HG02763 (cell line): ENCODE measurements at regions not wholly inside any gene's neighbourhood (a gene's known extent, or its start where the extent isn't known, plus 50 kb on each side); places are given as distances from the start of the nearest gene placed in this dataset.

ENCODE experiments used
- ATAC-seq: cut with Tn5 transposase; IDR thresholded peaks from one replicate; pipeline ENCODE4 v1.9.1; 2021; ENCODE audit warnings: mild to moderate bottlenecking, moderate library complexity; ENCODE audit not compliant: unreplicated experiment

DNA sequence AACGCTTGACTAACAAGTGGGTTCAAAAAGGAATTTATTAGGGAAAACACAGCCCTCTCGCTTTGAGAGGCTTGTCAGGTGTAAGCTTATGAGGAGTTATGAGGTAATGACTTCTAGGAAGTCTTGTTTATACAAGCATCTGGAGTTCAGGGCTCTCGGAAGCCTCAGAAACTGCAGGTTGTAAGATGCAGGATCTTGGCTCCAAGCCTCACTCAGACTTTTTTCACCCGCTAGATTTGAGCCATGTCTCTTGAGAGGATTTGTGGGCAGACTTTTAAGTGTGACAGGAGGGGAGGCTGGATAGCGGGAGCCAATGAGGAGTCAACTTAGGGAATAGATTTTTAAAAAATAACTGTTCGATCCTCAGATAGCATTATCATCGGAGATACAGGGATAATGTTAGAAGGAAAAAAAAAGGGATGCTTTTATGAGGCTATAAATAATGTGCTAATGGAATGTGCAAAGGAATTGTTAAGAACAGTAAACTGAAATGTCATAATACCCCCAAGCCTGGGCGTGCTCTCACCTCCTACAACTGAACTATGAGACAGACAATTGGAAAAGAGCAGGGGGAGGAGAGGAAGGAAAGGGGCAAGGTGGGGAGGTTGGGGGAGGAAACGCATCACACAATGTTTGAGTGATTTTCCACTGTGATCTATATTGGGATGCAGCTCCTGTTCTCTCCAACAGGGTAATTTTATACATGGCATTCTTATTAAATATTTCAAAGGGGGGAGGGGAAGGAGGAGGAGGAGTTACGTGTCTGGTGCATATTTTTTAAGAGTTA, 107.4 kb upstream of the ESRRG start:
- ATAC-seq = no peak

DNA sequence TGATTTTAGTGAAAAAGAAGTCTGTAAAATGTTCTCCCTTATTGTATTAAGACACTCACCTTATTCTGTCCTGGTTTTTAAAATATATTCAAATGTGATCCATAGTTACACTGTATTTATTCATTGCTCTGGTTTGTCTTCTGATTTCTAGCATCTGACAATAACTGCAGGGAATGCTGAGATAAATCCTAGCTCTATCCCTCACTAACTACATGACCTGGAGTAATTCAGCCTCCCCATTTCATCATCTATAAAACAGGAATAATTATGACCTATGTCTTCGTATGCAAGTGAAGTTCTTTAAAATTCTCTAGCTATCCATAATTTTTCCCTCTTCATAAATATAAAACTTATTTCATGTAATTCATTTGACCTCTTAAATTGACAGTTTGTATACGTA, 104.0 kb upstream of the ESRRG start:
- no peak for ATAC-seq

DNA sequence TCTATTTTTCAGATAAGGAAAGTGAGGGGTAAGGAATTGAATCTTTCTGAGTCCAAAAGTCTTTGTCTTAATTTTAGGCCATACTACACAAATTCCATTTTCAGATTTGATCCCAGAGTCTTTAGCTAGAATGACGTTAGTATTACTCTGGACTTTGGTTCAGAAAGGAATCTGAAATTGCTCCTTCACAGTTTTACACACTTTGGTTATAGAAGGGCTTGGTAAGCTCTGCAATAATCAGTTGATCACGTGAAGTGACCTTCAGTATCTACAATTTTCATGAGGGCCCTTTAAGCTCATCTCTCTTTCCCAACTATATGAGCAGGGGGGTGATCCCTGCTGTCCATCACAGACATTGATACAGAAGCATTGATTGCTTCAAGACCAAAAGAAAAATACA, 103.4 kb upstream of the ESRRG start:
- ATAC-seq = no peak

DNA sequence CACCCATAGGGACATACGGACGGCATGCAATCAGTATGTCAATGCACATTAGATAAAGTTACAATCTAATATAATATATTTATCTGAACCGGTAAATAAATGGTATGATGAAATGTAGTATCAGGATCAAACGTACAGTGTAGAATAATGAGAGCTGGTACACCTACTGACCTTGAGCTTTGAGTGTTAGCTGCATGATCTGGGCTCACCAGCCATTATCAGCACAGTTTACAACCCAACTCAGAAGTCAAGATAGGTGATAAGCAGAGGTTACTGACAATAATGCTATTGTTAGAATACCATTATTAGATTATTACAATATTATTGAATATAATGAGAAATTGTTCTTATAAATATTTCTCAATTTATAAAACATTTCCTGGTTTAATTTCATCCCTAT, 103.0 kb upstream of the ESRRG start:
- ATAC-seq = no peak

DNA sequence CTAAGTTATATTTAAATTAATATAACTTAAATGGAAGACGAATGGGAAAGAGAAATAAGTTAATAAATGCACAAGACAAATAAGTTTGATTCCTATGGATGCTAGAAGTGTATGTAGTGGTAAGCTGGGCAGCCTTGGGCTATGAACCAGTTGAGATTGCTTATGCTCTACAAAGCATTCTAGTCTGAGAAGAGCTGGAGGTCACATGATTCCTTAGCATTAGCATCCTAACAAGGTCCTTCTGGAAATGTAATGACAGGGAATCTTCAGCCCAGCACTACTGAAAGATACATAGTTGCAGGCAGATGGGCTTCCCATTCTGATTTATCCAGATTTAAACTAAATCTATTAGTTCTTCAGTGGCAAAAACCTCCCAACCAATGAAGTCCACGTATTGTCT, 102.3 kb upstream of the ESRRG start:
- ATAC-seq = no peak

DNA sequence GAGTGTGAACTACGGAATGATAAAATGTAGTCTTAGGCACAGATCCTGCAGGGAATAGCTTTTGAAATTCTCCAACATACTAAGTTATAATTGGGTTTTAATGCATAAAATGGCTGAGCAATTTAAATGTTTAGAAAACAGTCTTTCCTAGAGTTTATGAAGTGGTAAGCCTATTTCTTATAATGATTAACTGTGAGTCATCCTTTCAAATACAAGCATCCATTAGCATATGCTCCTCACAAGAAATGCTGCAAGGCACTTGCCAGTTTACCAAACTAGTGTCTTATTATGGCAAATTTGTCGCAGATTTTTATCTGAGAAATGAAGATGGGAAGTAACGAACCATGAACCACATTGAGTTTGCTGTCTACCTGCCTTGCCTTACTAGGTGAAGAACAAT, 101.3 kb upstream of the ESRRG start:
- ATAC-seq = no peak

DNA sequence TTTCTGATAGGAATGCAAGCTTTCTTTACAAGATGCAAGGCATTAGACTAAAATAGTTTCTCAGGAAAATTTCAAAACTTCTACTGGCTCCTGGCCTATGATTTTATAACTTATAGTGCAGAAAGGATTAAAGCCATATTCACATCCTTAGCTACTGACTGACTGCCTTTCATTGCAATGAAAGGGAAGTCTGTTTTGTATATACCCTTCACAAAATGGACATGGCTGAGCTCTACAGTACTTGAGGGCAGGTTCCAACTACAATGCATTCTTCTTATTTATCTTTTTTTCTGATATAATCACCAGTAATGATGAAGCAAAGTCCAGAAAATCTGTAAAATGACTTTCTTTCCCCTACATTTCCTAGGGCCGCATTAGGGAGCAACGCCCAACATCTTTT, 100.5 kb upstream of the ESRRG start:
- ATAC-seq = no peak

DNA sequence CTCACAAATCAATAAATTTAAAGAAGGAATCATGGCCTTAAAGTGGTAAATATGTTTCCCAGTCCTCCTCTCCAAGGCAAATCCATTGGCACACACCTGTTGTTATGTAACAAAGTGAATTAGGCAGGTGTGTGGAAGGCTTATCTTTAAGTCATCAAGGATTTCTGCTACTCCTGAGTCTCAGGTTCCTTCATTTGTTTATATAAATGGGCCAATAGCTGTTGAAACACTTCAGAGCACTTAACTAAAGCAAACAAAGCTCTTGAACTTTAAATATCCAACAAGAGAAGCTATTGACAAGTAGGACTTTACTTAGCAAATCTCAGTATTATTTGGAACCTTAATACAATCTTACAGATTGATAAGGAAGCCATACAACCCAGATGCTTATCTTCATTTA, 99.3 kb upstream of the ESRRG start:
- ATAC-seq = no peak

DNA sequence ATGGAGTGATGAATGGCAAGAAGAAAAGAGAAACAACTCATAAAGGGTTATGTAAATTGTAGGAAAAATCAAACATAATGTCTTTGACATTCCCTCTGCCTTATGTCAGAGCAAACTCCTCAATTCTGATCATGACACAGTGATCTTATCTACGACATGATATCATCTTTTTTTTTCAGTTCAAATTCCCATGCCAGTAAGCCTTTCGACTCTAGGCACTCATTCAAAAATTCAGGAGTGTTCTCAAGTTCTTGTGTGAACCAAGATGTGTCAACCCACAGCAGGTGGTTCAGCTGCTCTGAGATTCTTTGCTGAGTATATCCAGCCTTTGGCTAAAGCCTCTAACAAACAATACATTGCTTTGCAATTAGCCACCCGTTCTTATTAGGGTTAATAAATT, 97.1 kb upstream of the ESRRG start:
- no peak for ATAC-seq

DNA sequence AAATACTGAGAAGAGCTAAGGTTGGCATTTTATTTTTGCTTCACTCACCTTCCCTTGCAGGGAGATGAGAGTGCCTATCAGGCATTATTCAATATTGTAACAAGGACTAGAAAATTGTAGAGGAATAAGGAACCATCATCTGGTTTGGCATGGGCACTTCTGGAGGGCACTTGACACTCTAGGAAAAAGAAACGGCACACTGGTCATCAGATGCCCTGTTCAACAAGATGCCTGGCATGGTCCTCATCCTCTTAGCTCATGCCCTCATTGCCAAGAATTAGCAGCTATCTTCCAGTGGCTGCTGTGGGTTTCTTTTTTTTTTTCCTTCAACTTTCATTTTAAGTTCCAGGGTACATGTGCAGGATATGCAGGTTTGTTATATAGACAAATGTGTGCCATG, 95.1 kb upstream of the ESRRG start:
- no peak for ATAC-seq

DNA sequence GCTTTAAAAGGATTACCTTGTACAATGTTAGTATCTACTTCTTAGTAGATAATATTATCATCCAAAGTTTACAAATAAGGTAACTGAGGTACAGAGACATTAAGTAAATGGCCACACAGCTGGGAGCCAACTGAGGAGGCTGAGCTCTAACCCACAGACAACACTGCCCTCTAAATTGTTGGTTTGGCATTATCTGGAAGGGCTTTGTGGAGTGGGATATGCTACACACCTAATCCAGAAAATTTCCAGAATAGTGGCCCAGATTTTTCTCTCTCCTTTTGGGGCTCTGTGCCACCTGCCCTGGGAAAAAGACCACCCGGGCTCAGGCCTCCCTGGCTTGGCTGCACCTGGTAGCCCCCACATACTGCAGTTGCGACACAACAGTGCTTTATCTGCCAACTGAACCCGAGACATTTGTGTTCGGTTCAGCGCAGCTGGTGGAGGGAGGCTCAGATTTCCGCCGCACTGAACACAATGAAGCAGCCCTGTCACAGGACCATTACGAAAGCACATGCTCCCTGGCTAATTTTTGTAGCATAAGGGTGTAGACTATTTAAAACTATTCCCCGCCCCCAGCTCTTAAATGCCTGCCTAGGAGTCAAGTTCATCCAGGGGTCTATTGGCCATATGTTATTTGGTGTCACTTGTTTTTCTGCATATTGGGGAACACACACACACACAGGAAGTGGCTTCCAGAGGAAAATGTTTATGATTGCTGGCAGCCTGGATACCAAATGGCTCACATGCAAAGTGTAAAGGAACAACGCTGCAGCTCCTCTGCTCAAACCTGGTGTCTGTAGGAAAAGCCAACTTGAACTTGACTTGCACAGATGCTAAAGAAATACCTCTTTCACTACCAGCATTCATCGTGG, 92.3 kb upstream of the ESRRG start:
- ATAC-seq = no peak

DNA sequence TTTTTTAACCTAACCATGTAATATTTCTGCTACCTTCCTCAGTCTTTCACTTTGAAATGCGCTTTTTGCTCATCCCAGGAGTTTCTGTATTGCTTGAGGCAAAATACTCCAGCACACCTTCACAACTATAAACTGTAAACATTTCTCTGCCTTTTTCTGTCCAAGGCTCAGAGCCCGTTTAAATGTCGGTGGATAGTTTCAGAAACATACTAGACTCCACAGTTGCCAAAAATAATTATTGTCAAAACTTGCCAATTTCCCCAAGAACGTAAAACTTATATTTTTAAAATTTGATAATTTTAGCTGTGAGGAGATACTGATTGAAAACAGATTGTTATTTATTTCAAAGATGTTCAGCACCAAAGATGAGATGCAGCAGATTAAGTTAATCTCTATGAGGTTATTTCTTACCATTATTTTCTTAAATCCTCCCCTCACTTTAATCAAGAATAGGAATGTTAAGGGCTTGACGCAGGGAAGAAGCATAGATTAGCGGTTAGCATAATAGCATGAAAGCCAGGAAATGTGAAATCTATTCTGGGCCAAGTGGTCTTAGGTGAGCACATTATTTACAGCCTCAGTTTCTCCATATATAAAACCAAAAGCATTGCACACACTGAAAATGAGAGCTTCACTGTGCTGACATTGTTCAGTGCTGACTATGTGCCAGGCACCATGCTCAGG, 91.5 kb upstream of the ESRRG start:
- no peak for ATAC-seq

DNA sequence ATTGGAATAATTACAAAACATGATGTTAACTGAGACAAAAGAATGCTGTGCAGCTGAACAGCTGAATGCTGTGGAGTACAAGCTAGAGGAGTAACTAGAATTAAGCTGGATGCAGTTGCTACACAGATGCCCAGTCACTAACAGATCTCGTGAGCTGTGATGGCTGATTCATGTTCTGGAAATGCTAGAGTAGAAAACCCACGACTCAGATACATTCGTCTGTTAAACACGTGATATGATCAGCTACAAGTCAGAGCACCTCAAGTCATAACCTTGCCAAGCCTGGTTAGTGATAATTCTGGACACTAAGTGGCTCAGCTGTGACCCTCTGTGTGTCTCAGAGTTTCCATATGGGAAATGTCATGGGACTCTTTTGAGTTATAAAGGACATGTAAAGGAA, 89.7 kb upstream of the ESRRG start:
- ATAC-seq = no peak

DNA sequence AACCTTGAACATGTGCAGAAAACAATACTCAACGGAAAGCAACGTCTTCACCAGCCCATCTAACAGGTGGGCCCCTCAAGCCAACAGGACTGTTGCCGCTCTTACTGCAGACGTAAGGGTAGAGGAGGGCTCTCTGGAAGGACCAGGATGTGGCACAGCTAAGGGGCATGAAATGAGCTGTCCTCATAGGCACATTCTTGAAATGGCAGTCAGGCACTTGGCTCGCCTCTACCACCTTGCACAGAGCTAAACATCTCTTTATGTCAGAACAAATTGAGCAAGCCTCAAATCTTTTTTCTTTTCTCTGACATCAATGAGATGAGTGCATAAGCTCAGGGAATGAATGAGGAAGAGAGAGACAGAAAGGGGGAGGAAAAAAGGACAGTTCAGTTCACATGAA, 86.4 kb upstream of the ESRRG start:
- no peak for ATAC-seq

DNA sequence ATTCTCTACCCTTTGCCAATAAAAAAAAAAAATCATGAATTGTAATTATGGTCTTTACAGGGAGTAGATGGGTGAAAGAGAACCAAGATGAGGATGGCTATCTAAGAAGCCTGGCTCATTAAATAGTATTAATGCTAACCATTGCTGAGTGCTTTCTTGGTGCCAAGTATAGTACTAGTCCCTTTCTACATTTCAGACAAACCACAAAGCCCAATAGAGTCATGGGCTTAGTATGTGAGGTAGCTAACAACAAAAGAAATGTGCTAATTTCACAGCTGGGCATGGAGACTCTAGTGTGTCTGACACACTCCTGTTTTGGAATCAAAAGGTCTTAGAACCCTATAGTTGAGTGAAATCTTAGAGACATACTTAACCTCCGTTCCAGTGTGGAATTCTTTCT, 84.5 kb upstream of the ESRRG start:
- ATAC-seq = no peak

DNA sequence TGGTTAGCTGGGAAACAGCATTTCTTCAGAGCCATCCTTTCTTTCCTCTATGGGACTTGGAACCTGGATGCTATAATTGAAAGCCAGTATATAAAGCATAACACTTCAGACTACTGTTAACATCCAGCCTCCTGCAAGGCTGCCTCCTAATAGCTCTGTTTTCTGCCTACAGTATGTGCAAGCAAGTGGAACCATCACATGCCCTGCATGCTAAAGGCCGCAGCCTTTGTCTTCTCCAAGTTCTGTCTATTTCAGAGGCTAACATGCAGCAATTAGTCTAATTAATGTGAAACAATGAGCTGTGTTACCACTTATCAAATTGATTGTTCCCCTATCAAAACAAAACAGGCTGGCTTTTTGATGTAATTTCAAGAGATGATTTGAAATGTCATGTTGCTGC, 82.7 kb upstream of the ESRRG start:
- ATAC-seq = no peak

DNA sequence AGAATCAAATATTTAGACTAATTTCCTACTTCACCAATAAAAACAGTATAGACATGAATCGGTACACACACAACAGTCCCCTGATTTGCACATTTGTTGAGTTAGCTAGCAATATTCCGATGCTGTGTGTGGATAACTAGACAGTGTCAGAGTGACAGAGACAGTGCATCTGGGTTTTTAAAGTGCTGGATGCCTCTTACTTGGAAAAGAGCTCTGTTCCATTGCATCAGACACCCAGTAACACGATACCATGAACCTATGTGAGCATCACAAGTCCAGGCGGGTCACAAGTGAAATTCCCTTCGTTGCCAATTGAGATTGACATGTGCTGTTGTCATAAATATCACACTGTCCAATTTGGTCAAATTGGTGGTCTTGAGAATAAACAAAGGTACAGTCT, 82.0 kb upstream of the ESRRG start:
- ATAC-seq = no peak

DNA sequence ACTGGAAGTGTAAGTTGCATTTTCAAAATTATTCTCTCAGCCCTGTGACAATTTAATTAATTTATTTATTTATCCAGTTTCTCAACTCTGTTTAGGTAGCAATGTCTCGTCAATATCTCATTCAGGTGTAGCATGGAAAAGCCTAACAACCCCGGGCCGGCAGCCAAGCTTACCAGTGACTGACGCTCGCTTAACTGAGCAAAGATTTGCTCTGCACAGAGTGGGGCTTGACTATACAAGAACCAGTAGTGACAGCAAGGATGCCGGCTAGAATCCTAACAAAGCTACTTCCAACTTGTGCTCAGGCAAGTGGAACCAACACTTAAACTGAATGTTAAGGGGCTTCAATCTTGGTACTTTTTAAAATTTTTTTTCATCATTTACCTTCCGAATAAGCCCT, 80.9 kb upstream of the ESRRG start:
- ATAC-seq = no peak

DNA sequence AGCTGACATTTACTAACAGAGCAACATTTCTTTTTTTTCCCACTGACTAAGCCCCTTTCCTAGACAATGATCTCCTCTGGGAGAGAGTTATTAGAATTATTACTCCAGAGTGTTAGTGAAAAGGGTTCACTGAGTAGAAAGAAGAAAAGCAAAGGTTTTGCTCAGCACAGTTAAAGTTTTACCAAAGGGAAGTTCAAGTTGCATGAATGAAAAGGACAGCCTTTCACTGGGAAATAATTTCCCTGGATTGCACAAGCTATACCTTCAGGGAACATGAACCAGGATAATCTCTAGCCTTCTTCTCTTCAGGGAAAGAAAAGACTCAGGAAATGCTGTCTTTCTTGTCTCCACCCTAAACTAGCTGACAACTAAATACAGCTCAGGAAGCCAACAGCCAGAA, 71.4 kb upstream of the ESRRG start:
- ATAC-seq = no peak

DNA sequence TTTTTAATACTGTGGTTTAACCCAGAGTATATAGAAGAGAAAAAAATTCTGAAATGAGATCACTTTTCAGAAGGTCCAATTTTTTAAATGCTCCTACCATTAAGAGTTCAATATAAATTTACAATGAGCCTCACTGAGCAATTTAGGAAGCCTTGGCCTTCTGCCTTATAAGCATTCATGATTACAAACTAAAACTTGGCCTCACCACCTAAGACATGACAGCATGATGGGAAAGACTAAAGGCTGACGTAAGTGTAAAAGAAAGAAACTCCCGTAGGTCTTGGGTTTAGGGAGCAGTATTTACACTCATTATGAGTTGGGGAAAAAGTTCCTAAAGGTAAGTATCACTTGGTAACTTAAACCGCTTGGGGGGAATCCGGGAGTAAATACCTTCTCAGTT, 70.7 kb upstream of the ESRRG start:
- ATAC-seq = no peak

DNA sequence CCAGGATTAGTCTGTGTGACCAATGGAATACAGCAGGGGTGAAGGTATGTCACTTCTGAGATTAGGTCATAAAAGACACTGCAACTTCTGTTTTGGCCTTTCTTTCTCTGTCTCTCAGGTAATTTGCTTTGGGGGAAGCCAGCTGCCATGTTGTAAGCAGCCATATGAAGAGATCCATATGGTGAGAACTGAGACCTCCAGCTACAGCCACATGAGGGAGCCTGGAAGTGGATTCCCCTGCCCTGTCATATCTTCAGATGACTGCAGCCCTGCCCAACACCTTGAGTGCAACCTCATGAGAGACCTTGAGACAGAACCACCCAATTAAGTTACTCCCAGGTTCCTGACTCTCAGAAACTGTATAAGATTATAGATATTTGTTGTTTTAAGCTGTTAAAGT, 70.1 kb upstream of the ESRRG start:
- ATAC-seq = no peak

DNA sequence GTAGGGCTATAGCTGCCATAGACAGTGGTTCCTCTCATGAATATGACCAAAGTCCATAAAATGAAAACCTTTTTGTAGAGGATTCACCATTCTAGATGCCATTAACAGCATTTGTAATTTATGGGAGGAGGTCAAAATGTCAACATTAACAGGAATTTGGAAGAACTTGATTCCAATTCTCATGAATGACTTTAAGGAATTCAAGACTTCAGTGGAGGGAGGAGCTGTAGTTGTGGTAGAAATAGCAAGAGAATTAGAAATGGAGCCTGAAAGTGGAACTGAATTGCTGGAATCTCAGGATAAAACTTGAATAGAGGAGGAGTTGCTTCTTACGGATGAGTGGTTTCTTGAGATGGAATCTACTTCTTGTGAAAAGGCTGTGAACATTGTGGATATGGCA, 65.4 kb upstream of the ESRRG start:
- ATAC-seq = no peak
